Upper lobe of right lung (tissue), 1 donor: ENCODE measurements at regions not wholly inside any gene's neighbourhood (a gene's known extent, or its start where the extent isn't known, plus 50 kb on each side); places are given as distances from the start of the nearest gene placed in this dataset.

Experiments
- ATAC-seq: fragments of 200-7000 bp; cut with Tn5 transposase; one replicate; pipeline ENCODE4 v1.9.1; 2020; ENCODE audit warnings: mild to moderate bottlenecking, moderate library complexity
- DNase-seq: peaks from one replicate; pipeline ENCODE4 v3.0.0-alpha.2; 2020
- H3K27ac ChIP-seq: fragments of 200-600 bp; one replicate; pipeline ENCODE4 v1.8.0; 2022
- H3K27me3 ChIP-seq: fragments of 200-600 bp; one replicate; pipeline ENCODE4 v1.8.0; 2022; ENCODE audit warnings: mild to moderate bottlenecking
- H3K36me3 ChIP-seq: fragments of 200-600 bp; one replicate; pipeline ENCODE4 v1.8.0; 2022
- H3K4me1 ChIP-seq: fragments of 200-600 bp; one replicate; pipeline ENCODE4 v1.8.0; 2022
- H3K4me3 ChIP-seq: fragments of 200-600 bp; one replicate; pipeline ENCODE4 v1.8.0; 2022; ENCODE audit warnings: mild to moderate bottlenecking
- H3K9me3 ChIP-seq: fragments of 200-600 bp; one replicate; pipeline ENCODE4 v1.8.0; 2022
- CTCF ChIP-seq: fragments of 200-600 bp; IDR thresholded peaks from one replicate; pipeline ENCODE4 v1.8.0; 2022; ENCODE audit warnings: antibody characterized with exemption
- intact Hi-C: fragments of 100-400 bp; cut with DNase I; formaldehyde crosslinking; loops from one replicate; pipeline ENCODE4 v1.11.0; 2022
- donor health status: DM: no; HTN: yes; CAD: no; lungs with severe emphysema.

- Histone ChIP-seq H3K36me3 (no peaks in the 10 kb centered on the region), H3K9me3 (no peaks in the 10 kb centered on the region), H3K27me3 (no peaks in the 10 kb centered on the region), H3K27ac (no peak overlapping the region), H3K4me1 (no peaks in the 10 kb centered on the region), H3K4me3 (no peak overlapping the region)
- DNase-seq (no peak), ATAC-seq (no peak)
- no peak for TF ChIP-seq CTCF
- intact Hi-C loops = no loop called here
Observed at GRCh38 chr10:130542761-130543160, 406.6 kb downstream of the GLRX3 start.

GRCh38 chr10:130543794-130544193 lies 407.6 kb downstream of the GLRX3 start:
- H3K27ac ChIP-seq = no peak overlapping the region
- DNase-seq (no peak), ATAC-seq (no peak)
- intact Hi-C loops = no loop called here
- no peak for TF ChIP-seq CTCF
- H3K27me3 ChIP-seq = no peaks in the 10 kb centered on the region
- H3K9me3 ChIP-seq = no peaks in the 10 kb centered on the region
- no peaks in the 10 kb centered on the region for H3K36me3 ChIP-seq
- H3K4me3 ChIP-seq = no peak overlapping the region
- no peaks in the 10 kb centered on the region for H3K4me1 ChIP-seq

GRCh38 chr10:130545122-130545521 lies 408.9 kb downstream of the GLRX3 start:
- intact Hi-C loops = no loop called here
- H3K27me3 ChIP-seq = no peaks in the 10 kb centered on the region

GRCh38 chr10:130545697-130546096 lies 409.5 kb downstream of the GLRX3 start:
- no peaks in the 10 kb centered on the region for H3K9me3 ChIP-seq
- intact Hi-C loops = no loop called here
- H3K27ac ChIP-seq = no peak overlapping the region
- no peak overlapping the region for H3K4me3 ChIP-seq
- H3K4me1 ChIP-seq = no peaks in the 10 kb centered on the region
- ATAC-seq (no peak), DNase-seq (no peak)
- TF ChIP-seq CTCF = no peak
- H3K27me3 ChIP-seq = no peaks in the 10 kb centered on the region
- no peaks in the 10 kb centered on the region for H3K36me3 ChIP-seq

More at GRCh38 chr10:130545122-130545521, 408.9 kb downstream of the GLRX3 start:
- H3K27ac ChIP-seq = no peak overlapping the region
- H3K4me1 ChIP-seq = no peaks in the 10 kb centered on the region
- no peaks in the 10 kb centered on the region for H3K9me3 ChIP-seq
- ATAC-seq (no peak), DNase-seq (no peak)
- no peak for TF ChIP-seq CTCF
- H3K36me3 ChIP-seq = no peaks in the 10 kb centered on the region
- no peak overlapping the region for H3K4me3 ChIP-seq

- Histone ChIP-seq H3K27me3 (no peaks in the 10 kb centered on the region), H3K9me3 (no peaks in the 10 kb centered on the region), H3K36me3 (no peaks in the 10 kb centered on the region), H3K27ac (no peak overlapping the region), H3K4me3 (no peak overlapping the region), H3K4me1 (no peaks in the 10 kb centered on the region)
- TF ChIP-seq CTCF = no peak
- intact Hi-C loops = no loop called here
- no peak for DNase-seq
- no peak for ATAC-seq
Observed at GRCh38 chr10:130546841-130547240, 410.6 kb downstream of the GLRX3 start.

- DNase-seq (no peak), ATAC-seq (no peak)
- no peak overlapping the region for H3K4me3 ChIP-seq
- intact Hi-C loops = no loop called here
- H3K4me1 ChIP-seq = no peaks in the 10 kb centered on the region
- H3K27me3 ChIP-seq = no peaks in the 10 kb centered on the region
- no peaks in the 10 kb centered on the region for H3K36me3 ChIP-seq
- no peak for TF ChIP-seq CTCF
- H3K27ac ChIP-seq = no peak overlapping the region
- no peaks in the 10 kb centered on the region for H3K9me3 ChIP-seq
Observed at GRCh38 chr10:130547368-130547767, 411.2 kb downstream of the GLRX3 start.
